Skin epidermis (tissue), 12 donors: ENCODE measurements at regions not wholly inside any gene's neighbourhood (a gene's known extent, or its start where the extent isn't known, plus 50 kb on each side); places are given as distances from the start of the nearest gene placed in this dataset.
"Not testable (repeated sequence)": the region's sequence is repeated elsewhere in the genome, so short reads cannot be mapped to it uniquely, and the experiment has no call there.

Experiments
- H3K27ac ChIP-seq, 21 experiments: fragments of 200-600 bp; sonication (generic) in 11 of 21; one replicate each; pipeline ENCODE4 v1.5.0; 2020; ENCODE audit warnings: mild to moderate bottlenecking in 3 of 21, inconsistent platforms in 2 of 21, moderate library complexity in 2 of 21
- H3K4me3 ChIP-seq, 7 experiments: fragments of 200-600 bp; sonication (generic) in 2 of 7; one replicate each; pipeline ENCODE4 v1.5.0; 2020; ENCODE audit warnings: inconsistent platforms in 2 of 7, mild to moderate bottlenecking in 2 of 7, moderate library complexity in 1 of 7

DNA sequence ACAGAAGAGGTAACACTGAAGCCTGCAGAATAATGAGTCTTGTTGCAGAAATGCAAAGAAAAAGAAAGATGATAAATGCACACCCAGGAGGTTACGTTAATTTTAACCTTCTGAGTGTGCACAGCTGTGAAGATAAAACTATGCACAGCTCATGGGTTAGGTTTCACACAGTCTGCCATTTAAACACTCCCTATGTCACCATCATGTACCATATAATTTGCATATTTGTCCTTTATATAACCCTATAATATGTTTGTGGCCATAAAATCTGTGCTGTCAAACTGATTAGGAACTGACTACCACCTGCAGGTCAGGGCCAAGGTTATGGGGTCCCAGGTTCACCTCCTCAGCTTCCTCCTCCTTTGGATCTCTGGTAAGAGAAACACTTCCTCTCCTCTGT is 205.5 kb downstream of the RPIA start:
- no peak overlapping the region for H3K4me3 ChIP-seq
- no peak overlapping the region for H3K27ac ChIP-seq

DNA sequence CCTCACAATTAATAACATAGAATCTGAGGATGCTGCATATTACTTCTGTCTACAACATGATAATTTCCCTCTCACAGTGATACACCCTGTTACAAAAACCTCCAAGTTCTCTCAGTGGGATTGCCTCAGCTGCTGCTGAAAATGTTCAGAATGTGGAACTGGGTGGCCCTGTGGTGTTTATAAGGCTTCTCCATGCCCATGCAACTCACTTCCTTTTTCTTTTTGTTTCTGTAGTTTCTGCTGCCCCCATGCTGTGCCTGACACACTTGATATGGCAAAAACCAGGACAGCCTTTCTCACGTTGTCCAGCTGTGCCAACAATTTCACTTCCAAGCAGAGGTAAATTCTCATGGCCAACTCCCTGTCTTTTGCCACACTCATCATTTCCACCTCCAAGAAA is 206.2 kb downstream of the RPIA start:
- no peak overlapping the region for H3K27ac ChIP-seq
- H3K4me3 ChIP-seq = no peak overlapping the region

DNA sequence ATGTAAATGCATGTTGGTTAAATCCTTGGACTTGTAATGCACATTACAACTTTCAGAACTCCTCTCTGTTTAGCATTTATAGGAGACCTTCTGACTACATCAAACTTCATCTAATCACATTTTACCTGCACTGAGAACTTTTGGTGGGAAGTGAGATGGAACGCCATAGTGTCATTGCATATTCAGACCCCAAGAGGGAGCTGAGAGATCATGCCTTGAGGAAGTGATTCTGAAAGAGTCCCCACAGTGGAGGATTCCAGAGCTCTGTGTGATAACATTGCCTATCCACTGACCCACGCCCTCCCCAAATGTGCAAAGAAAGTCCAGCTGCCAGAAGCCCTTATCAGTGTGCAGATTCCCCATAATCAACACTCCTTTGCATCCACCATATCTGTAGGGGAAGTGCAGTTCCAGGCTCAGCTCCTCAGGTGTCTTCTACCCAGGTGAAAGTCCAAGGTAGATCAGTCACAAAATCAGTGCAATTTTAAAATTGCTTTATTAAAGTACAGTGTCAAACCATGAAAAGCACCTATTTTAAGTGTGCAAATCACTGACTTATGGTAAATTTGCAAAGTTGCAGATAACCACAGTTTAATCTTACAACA is 212.4 kb downstream of the RPIA start:
- no peak overlapping the region for H3K27ac ChIP-seq
- no peak overlapping the region for H3K4me3 ChIP-seq

DNA sequence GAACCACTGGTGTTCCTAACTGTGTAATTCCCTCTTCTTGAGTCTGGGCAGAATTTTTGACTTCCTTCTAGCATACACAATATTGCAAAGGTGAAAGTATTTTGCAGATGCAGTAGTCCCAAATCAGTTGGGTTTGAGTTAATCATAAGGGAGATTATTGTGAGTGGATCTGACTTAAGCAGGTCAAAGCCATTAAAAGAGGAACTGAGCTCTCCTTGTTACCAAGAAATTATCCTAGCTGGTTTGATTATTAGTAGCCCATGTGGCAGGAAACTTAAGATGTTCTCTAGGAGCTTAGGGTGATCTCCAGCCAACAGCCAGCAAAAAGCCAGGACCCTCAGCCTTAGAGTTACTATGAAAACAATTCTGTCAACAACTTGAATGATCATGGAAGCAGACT is 221.8 kb downstream of the RPIA start:
- no peak overlapping the region for H3K27ac ChIP-seq
- no peak overlapping the region for H3K4me3 ChIP-seq

DNA sequence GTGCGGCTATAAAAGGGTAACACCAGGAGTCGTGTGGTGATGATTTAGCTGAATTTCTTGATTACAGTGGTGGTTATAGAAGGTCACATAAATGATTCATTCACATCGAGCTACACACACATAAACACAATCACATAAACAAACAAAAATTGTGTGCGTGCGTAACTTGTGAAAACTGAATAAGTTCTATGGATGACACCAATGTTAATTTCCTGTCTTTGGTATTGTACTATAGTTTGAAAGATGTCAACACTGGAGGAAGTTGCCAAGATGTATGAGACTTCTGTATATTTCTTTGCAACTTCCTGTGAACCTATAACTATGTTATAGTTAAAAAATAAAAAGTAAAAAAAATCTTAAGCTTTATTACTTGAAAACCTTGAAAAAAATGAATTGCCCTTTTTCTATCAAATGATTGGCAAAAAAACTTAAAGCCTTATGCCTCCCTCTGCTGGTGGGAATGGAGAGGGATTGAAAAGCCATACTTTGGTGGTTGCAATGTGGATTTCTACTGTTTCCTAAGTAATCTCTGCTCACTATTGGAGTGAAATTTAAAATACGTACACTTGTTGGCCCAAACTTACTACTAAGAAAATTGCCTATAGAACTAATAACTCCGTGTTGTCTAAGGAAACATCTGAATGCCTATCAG is 227.7 kb downstream of the RPIA start:
- Histone ChIP-seq H3K4me3 (no peak overlapping the region), H3K27ac (no peak overlapping the region)

DNA sequence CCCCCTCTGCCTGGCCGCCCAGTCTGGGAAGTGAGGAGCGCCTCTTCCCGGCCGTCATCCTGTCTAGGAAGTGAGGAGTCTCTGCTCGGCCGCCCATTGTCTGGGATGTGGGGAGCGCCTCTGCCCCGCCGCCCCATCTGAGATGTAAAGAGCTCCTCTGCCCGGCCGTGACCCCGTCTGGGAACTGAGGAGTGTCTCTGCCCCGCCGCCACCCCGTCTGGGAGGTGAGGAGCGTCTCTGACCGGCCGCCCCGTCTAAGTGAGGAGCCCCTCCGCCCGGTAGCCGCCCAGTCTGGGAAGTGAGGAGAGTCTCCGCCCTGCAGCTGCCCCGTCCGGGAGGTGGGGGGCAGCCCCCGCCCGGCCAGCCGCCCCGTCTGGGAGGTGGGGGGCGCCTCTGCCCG is 228.9 kb downstream of the RPIA start:
- H3K4me3 ChIP-seq, H3K27ac ChIP-seq: not testable (repeated sequence)

DNA sequence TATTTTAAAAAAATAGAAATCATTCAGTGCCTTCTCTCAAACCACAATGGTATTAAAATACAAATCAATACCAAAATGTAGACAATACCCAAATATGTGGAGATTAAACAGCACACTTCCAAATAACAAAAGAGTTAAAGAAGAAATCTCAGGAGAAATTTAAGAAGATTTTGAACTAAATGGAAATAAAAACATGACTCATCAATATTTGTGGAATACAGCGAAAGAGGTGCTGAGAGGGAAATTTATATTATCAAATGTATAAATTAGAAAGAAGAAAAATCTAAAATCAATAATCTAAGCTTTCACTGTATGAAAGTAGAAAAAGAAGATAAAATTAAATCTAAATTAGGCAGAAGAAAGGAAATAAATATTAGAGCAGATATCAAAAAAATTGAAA is 233.1 kb downstream of the RPIA start:
- no peak overlapping the region for H3K4me3 ChIP-seq
- H3K27ac ChIP-seq = no peak overlapping the region

DNA sequence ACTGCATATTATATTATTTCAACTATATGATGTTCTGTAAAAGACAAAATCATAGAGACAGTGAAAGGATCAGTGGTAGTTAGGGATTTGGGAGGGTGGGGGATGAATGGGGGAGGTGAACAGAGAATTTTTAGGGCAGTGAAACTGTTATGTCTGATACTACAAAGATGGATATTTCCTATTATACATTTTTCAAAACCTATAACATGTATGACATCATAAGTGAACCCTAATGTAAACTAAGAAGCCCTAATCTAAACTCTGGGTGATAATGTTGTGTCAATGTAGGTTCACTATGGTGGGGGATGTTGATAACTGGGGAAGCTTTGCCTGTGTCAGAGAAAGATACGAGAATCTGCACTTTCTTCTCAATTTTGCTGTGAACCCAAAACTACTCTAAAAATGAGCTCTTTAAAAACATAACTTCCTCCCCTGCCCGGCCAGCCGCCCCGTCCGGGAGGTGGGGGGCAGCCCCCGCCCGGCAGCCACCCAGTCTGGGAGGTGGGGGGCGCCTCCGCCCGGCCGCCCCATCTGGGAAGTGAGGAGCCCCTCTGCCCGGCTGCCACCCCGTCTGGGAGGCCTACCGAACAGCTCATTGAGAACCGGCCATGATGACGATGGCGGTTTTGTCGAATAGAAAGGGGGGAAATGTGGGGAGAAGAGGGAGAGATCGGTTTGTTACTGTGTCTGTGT is 234.4 kb downstream of the RPIA start:
- Histone ChIP-seq H3K4me3 (no peak overlapping the region), H3K27ac (no peak overlapping the region)

DNA sequence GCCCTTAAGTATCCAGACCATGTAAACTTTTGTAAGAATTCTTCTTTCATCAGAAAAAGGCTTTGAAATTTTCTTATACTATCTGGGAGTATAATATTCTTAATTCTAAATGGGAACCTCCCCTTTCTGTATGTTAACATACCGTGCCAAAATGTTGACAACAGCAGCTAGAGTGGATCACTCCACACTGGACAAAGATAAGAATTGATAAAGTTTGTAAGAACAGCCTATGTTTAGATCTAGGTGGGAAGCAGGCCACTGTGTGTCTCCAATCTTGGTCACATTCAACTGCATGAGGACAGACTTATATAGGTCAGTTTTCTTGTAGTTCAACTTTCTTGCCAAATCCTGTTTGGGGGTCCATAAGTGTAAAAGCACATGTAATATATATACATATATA is 235.7 kb downstream of the RPIA start:
- H3K4me3 ChIP-seq = no peak overlapping the region
- H3K27ac ChIP-seq = no peak overlapping the region

DNA sequence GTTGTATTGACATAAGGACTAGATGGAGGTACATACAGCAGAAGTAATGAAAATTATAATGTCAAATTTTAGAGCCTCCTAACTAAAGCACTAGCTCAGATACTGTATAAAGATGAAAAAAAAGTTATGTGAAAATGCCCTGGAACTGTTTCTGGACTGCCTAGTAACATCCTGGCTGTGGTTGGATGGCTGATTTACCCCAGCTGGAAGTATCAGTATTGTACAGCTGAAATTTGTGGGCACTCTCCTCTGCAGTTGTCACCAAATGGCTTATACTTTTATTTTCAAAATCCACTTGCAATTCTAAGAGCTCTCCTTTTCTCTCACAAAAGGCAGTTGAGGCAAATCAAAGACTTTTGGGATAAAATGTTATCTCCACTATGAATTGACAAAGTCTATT is 239.2 kb downstream of the RPIA start:
- no peak overlapping the region for H3K27ac ChIP-seq
- no peak overlapping the region for H3K4me3 ChIP-seq

DNA sequence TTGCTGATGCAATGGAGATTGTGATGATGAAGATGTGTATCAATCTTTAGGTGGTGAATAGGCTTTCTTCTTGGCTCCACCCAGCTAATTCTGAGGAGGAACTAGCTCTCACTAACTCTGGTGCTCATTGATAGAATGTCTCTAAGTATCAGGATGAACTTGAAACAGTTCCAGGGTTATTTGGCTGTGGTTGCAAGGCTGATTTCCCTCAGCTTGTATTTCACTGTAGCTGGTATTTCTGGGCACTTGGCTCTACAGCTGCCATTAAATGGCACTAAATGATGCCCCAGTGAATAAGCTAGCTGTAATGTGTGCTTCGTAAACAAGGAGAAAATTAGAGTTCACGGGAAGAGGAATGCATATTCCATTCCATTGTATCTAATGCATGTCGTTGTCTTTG is 241.2 kb downstream of the RPIA start:
- no peak overlapping the region for H3K27ac ChIP-seq
- no peak overlapping the region for H3K4me3 ChIP-seq

DNA sequence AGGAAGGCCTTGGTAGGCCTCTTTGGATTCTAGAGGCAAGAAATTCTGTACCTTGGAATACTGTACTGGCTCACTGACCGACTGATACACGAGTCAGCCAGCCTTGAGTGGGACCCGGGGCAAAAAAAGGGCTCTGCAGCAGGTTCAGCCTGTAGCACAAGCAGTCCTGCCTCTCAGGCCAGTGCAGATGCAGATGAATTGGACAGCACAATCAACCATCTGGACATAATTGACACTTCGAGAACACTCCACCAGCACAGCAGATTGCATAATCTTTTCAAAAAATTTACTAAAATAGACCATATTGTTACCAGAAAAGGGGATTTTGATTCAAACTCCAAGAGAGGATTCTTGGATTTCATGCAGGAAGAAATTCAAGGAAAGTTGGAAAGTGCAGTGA is 241.6 kb downstream of the RPIA start:
- Histone ChIP-seq H3K4me3 (no peak overlapping the region), H3K27ac (no peak overlapping the region)

DNA sequence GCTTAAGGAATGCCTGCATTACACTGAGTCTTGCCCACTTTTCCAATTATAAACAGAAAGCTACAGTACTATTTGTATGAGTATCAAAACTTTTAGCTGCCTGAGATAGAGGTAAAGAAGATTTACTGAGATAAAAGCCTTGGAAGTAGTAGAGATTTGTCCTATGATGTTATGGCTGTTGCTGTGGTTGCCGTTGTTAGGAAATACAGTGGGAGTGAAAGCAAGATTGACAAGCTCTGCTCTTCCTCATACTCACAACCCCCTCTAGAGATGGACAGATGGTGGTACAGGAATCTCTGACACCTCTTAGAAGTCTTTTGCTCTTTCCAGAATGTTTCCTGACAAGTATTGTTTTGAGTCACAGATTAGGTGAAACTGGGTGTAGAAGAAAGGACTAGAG is 242.5 kb downstream of the RPIA start:
- H3K27ac ChIP-seq = no peak overlapping the region
- no peak overlapping the region for H3K4me3 ChIP-seq

DNA sequence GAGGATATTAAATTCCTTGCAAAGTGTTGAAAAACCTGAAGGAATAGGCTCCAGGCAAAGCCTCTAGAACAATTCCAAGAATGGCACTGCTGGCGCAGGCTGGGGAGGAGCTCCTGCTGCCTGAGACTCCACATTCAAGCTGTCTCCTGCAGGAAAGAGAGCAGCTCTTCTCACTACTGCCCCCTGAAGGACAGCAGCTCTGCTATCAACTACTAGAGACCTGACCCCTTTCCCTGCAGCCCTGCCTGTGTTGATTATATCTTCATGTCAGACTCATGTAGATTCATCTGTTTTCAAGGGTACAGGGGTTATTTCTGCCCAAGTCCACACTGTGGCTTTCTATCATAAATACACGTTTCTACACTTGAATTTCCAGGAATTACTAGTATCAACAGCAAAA is 249.7 kb downstream of the RPIA start:
- H3K4me3 ChIP-seq, H3K27ac ChIP-seq: not testable (repeated sequence)

DNA sequence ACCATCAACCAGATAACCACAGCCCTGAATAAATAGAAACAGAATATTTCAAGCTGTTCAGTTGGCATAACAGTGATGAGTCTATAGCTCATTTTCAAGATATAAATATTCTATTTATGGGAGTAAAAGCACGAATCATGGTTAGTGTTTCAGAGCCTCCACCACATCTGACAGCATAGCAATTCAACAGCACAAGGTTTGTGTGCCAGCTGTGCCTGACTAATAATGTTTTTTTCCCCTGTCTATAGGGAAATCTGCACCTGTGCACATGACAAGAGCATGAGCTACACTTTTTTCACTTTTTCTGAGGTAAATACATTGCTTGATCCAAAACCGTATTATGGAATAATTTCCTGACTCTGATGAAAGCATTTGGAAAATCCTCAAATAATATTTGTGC is 251.3 kb downstream of the RPIA start:
- Histone ChIP-seq H3K4me3 (no peak overlapping the region), H3K27ac (no peak overlapping the region)

DNA sequence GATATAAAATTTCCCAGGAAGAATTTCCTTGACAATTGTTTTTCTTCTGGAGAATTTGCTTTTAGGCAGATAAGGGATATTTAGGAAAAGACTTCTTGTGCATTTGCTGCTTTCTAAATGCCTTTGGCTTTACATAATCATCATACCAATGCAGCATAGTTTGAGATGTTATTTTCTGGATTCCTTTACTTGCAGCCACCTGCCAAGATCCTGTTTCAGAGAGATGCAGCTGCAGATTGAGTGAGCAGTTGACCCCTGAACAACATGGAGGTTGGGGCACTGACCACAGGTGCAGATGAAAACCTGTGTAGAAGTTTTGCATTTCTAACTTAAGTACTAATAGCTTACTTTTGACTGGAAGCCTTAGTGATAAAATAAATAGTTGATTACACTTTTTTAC is 257.9 kb downstream of the RPIA start:
- H3K4me3 ChIP-seq = no peak overlapping the region
- H3K27ac ChIP-seq = no peak overlapping the region

DNA sequence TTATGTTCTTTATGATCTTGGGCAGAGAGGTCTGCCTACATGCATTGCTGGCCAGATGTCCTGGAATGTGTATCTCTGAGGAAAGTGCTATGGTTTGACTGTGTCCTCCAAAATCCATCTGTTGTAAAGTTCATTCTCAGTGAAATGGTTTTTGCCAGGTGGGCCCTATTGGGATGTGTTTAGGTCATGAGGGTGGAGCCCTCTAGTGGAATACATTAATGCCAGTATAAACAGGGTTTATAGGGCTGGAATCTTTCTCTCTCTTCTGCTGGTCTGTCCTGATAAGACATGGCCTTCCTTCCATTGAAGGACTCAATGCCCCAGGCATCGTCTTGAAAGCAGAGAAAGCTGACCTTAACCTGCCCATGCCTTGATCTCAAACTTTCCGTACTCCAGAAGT is 258.5 kb downstream of the RPIA start:
- Histone ChIP-seq H3K4me3 (no peak overlapping the region), H3K27ac (no peak overlapping the region)

DNA sequence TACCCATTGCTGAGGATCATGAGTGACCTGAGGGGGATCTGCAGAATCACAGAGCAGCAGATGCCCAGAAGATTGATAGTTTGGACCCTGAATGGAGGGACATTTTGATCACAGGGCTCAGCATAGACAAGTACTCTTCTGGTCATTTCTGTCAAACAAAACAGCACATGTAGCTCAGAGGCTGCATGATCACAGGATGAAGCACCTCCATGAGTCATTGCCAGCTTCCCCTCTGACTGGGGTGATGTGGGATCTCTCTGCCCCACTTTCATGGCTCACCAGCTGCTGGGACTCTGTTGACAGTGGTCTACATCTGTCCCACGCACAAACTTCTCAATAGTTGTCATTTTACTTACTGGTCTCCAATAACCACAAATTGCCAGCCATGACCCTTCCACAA is 264.1 kb downstream of the RPIA start:
- Histone ChIP-seq H3K27ac (no peak overlapping the region), H3K4me3 (no peak overlapping the region)

DNA sequence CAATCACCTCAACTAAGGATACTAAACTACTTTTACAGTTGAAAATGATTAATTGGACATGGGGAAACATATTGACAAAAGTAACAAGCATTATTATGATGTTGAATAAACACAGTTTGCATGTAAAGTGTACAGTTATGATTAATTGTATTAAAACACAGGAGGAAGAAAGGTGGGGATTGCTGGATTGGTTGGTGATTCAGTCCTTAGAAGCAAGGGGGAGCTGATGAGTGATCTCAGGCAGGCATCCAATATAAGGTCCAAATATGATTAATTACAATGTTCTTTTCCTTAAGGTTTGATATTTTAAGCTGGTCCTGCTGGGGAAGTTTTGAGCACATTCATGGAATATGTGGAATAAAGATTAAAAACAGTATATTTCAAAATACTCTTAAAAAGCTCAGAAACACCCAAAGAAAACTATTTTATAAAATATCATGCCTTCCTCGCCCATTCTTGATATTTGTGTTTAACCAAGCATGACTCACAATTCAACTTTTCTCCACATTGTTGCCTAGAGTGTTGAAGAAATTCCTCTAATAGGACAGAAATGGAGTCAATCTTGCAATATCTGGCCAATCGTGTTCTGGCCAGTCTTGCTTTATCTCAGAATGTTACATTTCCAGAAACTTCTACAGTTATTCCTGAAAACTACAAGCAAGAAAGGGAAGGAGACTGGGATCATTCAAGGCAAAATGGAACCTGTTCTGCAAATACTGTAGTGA is 268.2 kb downstream of the RPIA start:
- H3K27ac ChIP-seq = no peak overlapping the region
- no peak overlapping the region for H3K4me3 ChIP-seq

DNA sequence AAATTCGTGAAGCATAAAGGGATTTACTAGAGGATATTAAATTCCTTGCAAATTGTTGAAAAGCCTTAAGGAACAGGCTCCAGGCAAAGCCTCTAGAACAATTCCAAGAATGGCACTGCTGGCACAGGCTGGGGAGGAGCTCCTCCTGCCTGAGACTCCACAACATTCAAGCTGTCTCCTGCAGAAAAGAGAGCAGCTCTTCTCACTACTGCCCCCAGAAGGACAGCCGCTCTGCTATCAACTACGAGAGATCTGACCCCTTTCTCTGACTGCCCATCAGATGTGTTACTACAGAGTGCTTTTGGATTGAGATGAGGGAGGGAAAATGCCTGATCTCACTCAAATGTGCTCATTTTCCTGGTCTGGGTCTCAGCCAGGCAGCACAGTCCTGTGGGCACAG is 269.9 kb downstream of the RPIA start:
- H3K27ac ChIP-seq, H3K4me3 ChIP-seq: not testable (repeated sequence)

DNA sequence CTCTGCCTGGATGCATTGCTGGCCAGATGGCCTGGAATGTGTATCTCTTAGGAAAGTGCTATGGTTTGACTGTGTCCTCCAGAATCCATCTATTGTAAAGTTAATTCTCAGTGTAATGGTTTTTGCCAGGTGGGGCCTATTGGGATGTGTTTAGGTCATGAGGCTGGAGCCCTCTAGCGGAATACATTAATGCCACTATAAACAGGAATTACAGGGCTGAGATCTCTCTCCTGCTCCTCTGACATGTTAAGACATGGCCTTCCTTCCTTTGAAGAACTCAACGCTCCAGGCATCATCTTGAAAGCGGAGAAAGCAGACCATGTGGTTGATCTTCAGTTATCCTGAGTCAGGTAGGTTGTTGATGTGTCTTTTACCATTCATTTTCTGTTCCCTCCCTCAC is 276.4 kb downstream of the RPIA start:
- Histone ChIP-seq H3K4me3 (no peak overlapping the region), H3K27ac (no peak overlapping the region)
